H1 (cell line): ENCODE measurements at regions not wholly inside any gene's neighbourhood (a gene's known extent, or its start where the extent isn't known, plus 50 kb on each side); places are given as distances from the start of the nearest gene placed in this dataset.

ENCODE experiments used
- ATF3 ChIP-seq: IDR thresholded peaks from 2 replicates; pipeline ENCODE4 v1.6.1; 2011; ENCODE audit warnings: low read depth, mild to moderate bottlenecking, low read length; ENCODE audit not compliant: insufficient read depth
- CHD7 ChIP-seq: fragments of 300-600 bp; sonication (generic); IDR thresholded peaks from 2 replicates; pipeline ENCODE4 v1.7.1; 2012; ENCODE audit warnings: low read length, moderate library complexity, mild to moderate bottlenecking, inconsistent platforms; ENCODE audit not compliant: insufficient replicate concordance
- EP300 ChIP-seq, 2 experiments: IDR thresholded peaks; 1 replicate in 1 of 2; 2 replicates in 1 of 2; pipeline ENCODE4 v1.6.1; 2011 to 2012; ENCODE audit warnings: low read depth in 2 of 2, low read length in 2 of 2, mild to moderate bottlenecking in 2 of 2, borderline replicate concordance in 1 of 2, inconsistent platforms in 1 of 2, moderate library complexity in 1 of 2
- GTF2F1 ChIP-seq: IDR thresholded peaks from 2 replicates; pipeline ENCODE4 v1.6.1; 2012; ENCODE audit warnings: low read depth, low read length, improper control_type of control experiment, borderline replicate concordance
- HDAC2 ChIP-seq, 2 experiments: fragments of 300-600 bp in 1 of 2; sonication (generic) in 1 of 2; IDR thresholded peaks; 2 replicates each; pipeline ENCODE4 v1.6.1; 2011 to 2012; ENCODE audit warnings: low read depth in 2 of 2, low read length in 2 of 2, mild to moderate bottlenecking in 2 of 2, moderate library complexity in 2 of 2, borderline replicate concordance in 1 of 2, inconsistent platforms in 1 of 2
- KDM4A ChIP-seq: IDR thresholded peaks from one replicate; pipeline ENCODE4 v1.7.1; 2012; ENCODE audit warnings: low read depth, mild to moderate bottlenecking, moderate library complexity, low read length, inconsistent platforms; ENCODE audit not compliant: severe bottlenecking
- RNF2 ChIP-seq: fragments of 200-900, 300-1000 bp; sonication (generic); IDR thresholded peaks from 2 replicates; pipeline ENCODE4 v1.7.1; 2016; ENCODE audit warnings: borderline replicate concordance, low read depth, mild to moderate bottlenecking, antibody characterized with exemption, low read length; ENCODE audit not compliant: poor library complexity, severe bottlenecking; ENCODE audit errors: missing control alignments
- RXRA ChIP-seq: IDR thresholded peaks from 2 replicates; pipeline ENCODE4 v1.6.1; 2011; ENCODE audit warnings: low read depth, mild to moderate bottlenecking, low read length, moderate library complexity; ENCODE audit not compliant: insufficient read depth
- TEAD4 ChIP-seq: IDR thresholded peaks from 2 replicates; pipeline ENCODE4 v1.6.1; 2012; ENCODE audit warnings: low read depth, low read length, inconsistent platforms, mixed read lengths
- TF ChIP-seq, protein P1 (sequence below): IDR thresholded peaks from 2 replicates; pipeline ENCODE4 v1.6.1; 2012; ENCODE audit warnings: inconsistent platforms

- TF ChIP-seq GTF2F1 (no peak), KDM4A (no peak), EP300 (IDR thresholded peaks at IDR 0.05; ENCODE audit: borderline replicate concordance in 1 of 2, low read depth in 2 of 2, low read length in 2 of 2) (no peak), TEAD4 (no peak), HDAC2 (IDR thresholded peaks at IDR 0.05; ENCODE audit: borderline replicate concordance in 1 of 2, low read depth in 2 of 2, low read length in 2 of 2) (no peak), RXRA (no peak), ATF3 (no peak), CHD7 (no peak), RNF2 (no peak)
- TF ChIP-seq, protein P1, sequence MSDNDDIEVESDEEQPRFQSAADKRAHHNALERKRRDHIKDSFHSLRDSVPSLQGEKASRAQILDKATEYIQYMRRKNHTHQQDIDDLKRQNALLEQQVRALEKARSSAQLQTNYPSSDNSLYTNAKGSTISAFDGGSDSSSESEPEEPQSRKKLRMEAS: peak; percentile 61
Measured at GRCh38 chr3:167102071-167102470, 278.0 kb downstream of the ZBBX start (continued).
